ENCODE measurements at regions not wholly inside any gene's neighbourhood (a gene's known extent, or its start where the extent isn't known, plus 50 kb on each side); places are given as distances from the start of the nearest gene placed in this dataset.

- Histone ChIP-seq H3K79me2 (ENCODE audit: insufficient read depth, low read length) (no peaks in the 10 kb centered on the region), H2AFZ (ENCODE audit: low read length) (no peak overlapping the region), H3K9ac (ENCODE audit: low read depth, low read length, poor library complexity, severe bottlenecking) (no peak overlapping the region), H3K36me3 (ENCODE audit: insufficient read depth, low read length) (no peaks in the 10 kb centered on the region), H3F3A (ENCODE audit: low read depth) (no peaks in the 10 kb centered on the region), H3K4me3 (ENCODE audit: low read length, poor library complexity, severe bottlenecking) (no peak overlapping the region), H3K9me3 (ENCODE audit: insufficient read depth, low read depth, low read length) (peaks cover 6% of the 10 kb centered on the region; the same call in 1 of the 2 replicates), H4K20me1 (ENCODE audit: insufficient read depth, low read length, poor library complexity, severe bottlenecking) (no peaks in the 10 kb centered on the region), H3K27me3 (ENCODE audit: insufficient read depth, low read length, poor library complexity, severe bottlenecking) (no peaks in the 10 kb centered on the region), H3K4me1 (ENCODE audit: insufficient read depth, low read length, poor library complexity, severe bottlenecking) (peaks cover 4% of the 10 kb centered on the region), H3K9me2 (replicated peaks; ENCODE audit: low read depth, low read length) (no peaks in the 10 kb centered on the region), H3K4me2 (ENCODE audit: low read depth, low read length, poor library complexity, severe bottlenecking) (no peak overlapping the region)
- TF ChIP-seq EZH2phosphoT487 (IDR thresholded peaks at IDR 0.05; ENCODE audit: borderline replicate concordance) (no peak), CTCF (conservative IDR thresholded peaks at IDR 0.05; ENCODE audit: low read length) (no peak)
These were observed 338.3 kb downstream of the POU4F1 start for GRCh38 chr13:78265098-78265497.

- Histone ChIP-seq H3K36me3 (ENCODE audit: insufficient read depth, low read length) (no peaks in the 10 kb centered on the region), H3K4me1 (ENCODE audit: insufficient read depth, low read length, poor library complexity, severe bottlenecking) (peaks cover 26% of the 10 kb centered on the region), H3K79me2 (ENCODE audit: insufficient read depth, low read length) (no peaks in the 10 kb centered on the region), H3K9ac (ENCODE audit: low read depth, low read length, poor library complexity, severe bottlenecking) (no peak overlapping the region), H3K9me3 (ENCODE audit: insufficient read depth, low read depth, low read length) (peaks cover 6% of the 10 kb centered on the region; the same call in 1 of the 2 replicates), H3K4me2 (ENCODE audit: low read depth, low read length, poor library complexity, severe bottlenecking) (no peak overlapping the region), H3K9me2 (replicated peaks; ENCODE audit: low read depth, low read length) (no peaks in the 10 kb centered on the region), H3F3A (ENCODE audit: low read depth) (no peaks in the 10 kb centered on the region), H4K20me1 (ENCODE audit: insufficient read depth, low read length, poor library complexity, severe bottlenecking) (no peaks in the 10 kb centered on the region), H3K27me3 (ENCODE audit: insufficient read depth, low read length, poor library complexity, severe bottlenecking) (no peaks in the 10 kb centered on the region), H2AFZ (ENCODE audit: low read length) (0 out of 2 replicates have a peak overlapping the region, but pooled peaks have one; percentile 9), H3K4me3 (ENCODE audit: low read length, poor library complexity, severe bottlenecking) (no peak overlapping the region)
- TF ChIP-seq EZH2phosphoT487 (IDR thresholded peaks at IDR 0.05; ENCODE audit: borderline replicate concordance) (no peak), CTCF (conservative IDR thresholded peaks at IDR 0.05; ENCODE audit: low read length) (no peak)
These were observed 339.7 kb upstream of the EDNRB start for GRCh38 chr13:78258304-78258703.

GRCh38 chr13:78256484-78256883 is 337.9 kb upstream of the EDNRB start:
- Histone ChIP-seq H3K9ac (ENCODE audit: low read depth, low read length, poor library complexity, severe bottlenecking) (no peak overlapping the region), H3K79me2 (ENCODE audit: insufficient read depth, low read length) (no peaks in the 10 kb centered on the region), H3K4me3 (ENCODE audit: low read length, poor library complexity, severe bottlenecking) (no peak overlapping the region)

More at GRCh38 chr13:78256484-78256883, 337.9 kb upstream of the EDNRB start:
- H4K20me1 ChIP-seq (ENCODE audit: insufficient read depth, low read length, poor library complexity, severe bottlenecking) = no peaks in the 10 kb centered on the region
- peak overlapping the region; percentile 7 for H3K4me2 ChIP-seq (ENCODE audit: low read depth, low read length, poor library complexity, severe bottlenecking)
- H3K36me3 ChIP-seq (ENCODE audit: insufficient read depth, low read length) = no peaks in the 10 kb centered on the region
- H3K9me3 ChIP-seq (ENCODE audit: insufficient read depth, low read depth, low read length) = peaks cover 6% of the 10 kb centered on the region; the same call in 1 of the 2 replicates
- no peaks in the 10 kb centered on the region for H3F3A ChIP-seq (ENCODE audit: low read depth)
- peaks cover 22% of the 10 kb centered on the region for H3K4me1 ChIP-seq (ENCODE audit: insufficient read depth, low read length, poor library complexity, severe bottlenecking)
- H3K27me3 ChIP-seq (ENCODE audit: insufficient read depth, low read length, poor library complexity, severe bottlenecking) = no peaks in the 10 kb centered on the region
- no peak overlapping the region for H2AFZ ChIP-seq (ENCODE audit: low read length)
- TF ChIP-seq CTCF (conservative IDR thresholded peaks at IDR 0.05; ENCODE audit: low read length) (no peak), EZH2phosphoT487 (IDR thresholded peaks at IDR 0.05; ENCODE audit: borderline replicate concordance) (no peak)
- no peaks in the 10 kb centered on the region for H3K9me2 ChIP-seq (replicated peaks; ENCODE audit: low read depth, low read length)

All from Loucy (cell line).